ENCODE measurements at regions not wholly inside any gene's neighbourhood (a gene's known extent, or its start where the extent isn't known, plus 50 kb on each side); places are given as distances from the start of the nearest gene placed in this dataset.

- no peak for TF ChIP-seq EZH2 (IDR thresholded peaks at IDR 0.05; ENCODE audit: low read depth)
- no peak for TF ChIP-seq CTCF (conservative IDR thresholded peaks at IDR 0.05)
- DNase-seq = no peak
- H3K9me3 ChIP-seq (ENCODE audit: insufficient read depth, low read depth) = no peaks in the 10 kb centered on the region
- peaks cover 57% of the 10 kb centered on the region for H3K4me1 ChIP-seq (replicated peaks; ENCODE audit: insufficient read depth)
- peak overlapping the region; percentile 24; the same call in 1 of the 2 replicates for H3K4me3 ChIP-seq
- 0 out of 2 replicates have a peak overlapping the region, but pooled peaks have one; percentile 13 for H2AFZ ChIP-seq
- ChIA-PET POLR2A (ENCODE audit: unreplicated experiment) (interaction anchor here (0.6 to 0.7 kb wide), 2 partner anchors 1088 to 1291 kb away, joined by 3 to 13 read pairs; no protein-coding TSS in a partner anchor), CTCF (no interaction called here)
- H3K4me2 ChIP-seq = peak overlapping the region; percentile 61
- peak overlapping the region; percentile 69 for H3K27ac ChIP-seq
- no peaks in the 10 kb centered on the region for H3K79me2 ChIP-seq (ENCODE audit: low read depth)
- no peaks in the 10 kb centered on the region for H3K9me2 ChIP-seq (ENCODE audit: insufficient read depth)
- no peaks in the 10 kb centered on the region for H3K36me3 ChIP-seq (ENCODE audit: low read depth)
- no TSS peak for BruUV-seq (replicated peaks)
- peaks cover 44% of the 10 kb centered on the region for H3F3A ChIP-seq (ENCODE audit: insufficient read depth, low read depth)
- H4K20me1 ChIP-seq (ENCODE audit: insufficient read depth) = no peaks in the 10 kb centered on the region
- intact Hi-C loops (cut with micrococcal nuclease; ENCODE audit: unreplicated experiment) = no loop called here
- no peaks in the 10 kb centered on the region for H3K27me3 ChIP-seq (ENCODE audit: insufficient read depth, low read depth)
Observed at GRCh38 chr10:78976825-78977755, 91.7 kb upstream of the ZMIZ1 start.

- Histone ChIP-seq H3K4me3 (no peak overlapping the region), H4K20me1 (ENCODE audit: insufficient read depth) (no peaks in the 10 kb centered on the region), H3K4me1 (replicated peaks; ENCODE audit: insufficient read depth) (peaks cover 35% of the 10 kb centered on the region), H3K4me2 (no peak overlapping the region), H3K27ac (no peak overlapping the region), H3K27me3 (ENCODE audit: insufficient read depth, low read depth) (no peaks in the 10 kb centered on the region), H3K79me2 (ENCODE audit: low read depth) (no peaks in the 10 kb centered on the region), H3K9me3 (ENCODE audit: insufficient read depth, low read depth) (no peaks in the 10 kb centered on the region), H2AFZ (no peak overlapping the region), H3F3A (ENCODE audit: insufficient read depth, low read depth) (peaks cover 22% of the 10 kb centered on the region), H3K9me2 (ENCODE audit: insufficient read depth) (no peaks in the 10 kb centered on the region), H3K36me3 (ENCODE audit: low read depth) (no peaks in the 10 kb centered on the region)
- TF ChIP-seq EZH2 (IDR thresholded peaks at IDR 0.05; ENCODE audit: low read depth) = no peak
- TF ChIP-seq CTCF (conservative IDR thresholded peaks at IDR 0.05) = no peak
- CTCF ChIA-PET = no interaction called here
- POLR2A ChIA-PET (ENCODE audit: unreplicated experiment) = no interaction called here
- BruUV-seq (replicated peaks) = no TSS peak
- DNase-seq = no peak
- intact Hi-C loops (cut with micrococcal nuclease; ENCODE audit: unreplicated experiment) = no loop called here
Observed at GRCh38 chr10:78979938-78980337, 88.8 kb upstream of the ZMIZ1 start.

- no peaks in the 10 kb centered on the region for H3K27me3 ChIP-seq (ENCODE audit: insufficient read depth, low read depth)
- H3K9me2 ChIP-seq (ENCODE audit: insufficient read depth) = no peaks in the 10 kb centered on the region
- no peaks in the 10 kb centered on the region for H3K9me3 ChIP-seq (ENCODE audit: insufficient read depth, low read depth)
- CTCF ChIA-PET = no interaction called here
- no peak overlapping the region for H3K4me3 ChIP-seq
- no peak overlapping the region for H2AFZ ChIP-seq
- DNase-seq = no peak
- intact Hi-C loops (cut with micrococcal nuclease; ENCODE audit: unreplicated experiment) = no loop called here
- no peaks in the 10 kb centered on the region for H3K36me3 ChIP-seq (ENCODE audit: low read depth)
- H3F3A ChIP-seq (ENCODE audit: insufficient read depth, low read depth) = peaks cover 18% of the 10 kb centered on the region
- no peak overlapping the region for H3K27ac ChIP-seq
- no TSS peak for BruUV-seq (replicated peaks)
- no peaks in the 10 kb centered on the region for H3K79me2 ChIP-seq (ENCODE audit: low read depth)
- peaks cover 31% of the 10 kb centered on the region for H3K4me1 ChIP-seq (replicated peaks; ENCODE audit: insufficient read depth)
- TF ChIP-seq EZH2 (IDR thresholded peaks at IDR 0.05; ENCODE audit: low read depth) (no peak), CTCF (conservative IDR thresholded peaks at IDR 0.05) (no peak)
- H3K4me2 ChIP-seq = no peak overlapping the region
- POLR2A ChIA-PET (ENCODE audit: unreplicated experiment) = no interaction called here
- H4K20me1 ChIP-seq (ENCODE audit: insufficient read depth) = no peaks in the 10 kb centered on the region
Observed at GRCh38 chr10:78980354-78980753, 88.4 kb upstream of the ZMIZ1 start.

All from PC-9 (cell line).